K562 (cell line): ENCODE measurements at regions not wholly inside any gene's neighbourhood (a gene's known extent, or its start where the extent isn't known, plus 50 kb on each side); places are given as distances from the start of the nearest gene placed in this dataset.

Experiments
- CBFA2T3 ChIP-seq: fragments of 450-650 bp; IDR thresholded peaks from 2 replicates; pipeline ENCODE4 v1.6.1; 2017
- CCNT2 ChIP-seq: IDR thresholded peaks from 2 replicates; pipeline ENCODE4 v1.6.1; 2011; ENCODE audit warnings: borderline replicate concordance, low read depth, mild to moderate bottlenecking, moderate library complexity, mixed read lengths, low read length; ENCODE audit not compliant: insufficient read length; ENCODE audit errors: extremely low read depth
- GTF2F1 ChIP-seq: IDR thresholded peaks from 2 replicates; pipeline ENCODE4 v1.6.1; 2011; ENCODE audit warnings: low read depth, low read length, improper control_type of control experiment
- GTF3C2 ChIP-seq: IDR thresholded peaks from 3 replicates; pipeline ENCODE4 v1.6.1; 2011; ENCODE audit warnings: borderline replicate concordance, mild to moderate bottlenecking, moderate library complexity; ENCODE audit not compliant: insufficient read length; ENCODE audit errors: extremely low read depth
- HNRNPK ChIP-seq: fragments of 200-400 bp; formaldehyde crosslinking; IDR thresholded peaks from one replicate; pipeline ENCODE4 v1.6.1; 2018; ENCODE audit warnings: mild to moderate bottlenecking, low read depth, low read length; ENCODE audit not compliant: poor library complexity, severe bottlenecking
- KAT7 ChIP-seq: sonication (generic); formaldehyde crosslinking; IDR thresholded peaks from 2 replicates; pipeline ENCODE4 v1.8.0; 2022; ENCODE audit warnings: missing genetic modification reagents, mild to moderate bottlenecking, borderline replicate concordance
- MAFG ChIP-seq: fragments of 450-650 bp; conservative IDR thresholded peaks from 2 replicates; pipeline ENCODE4 v1.6.1; 2016; ENCODE audit warnings: missing genetic modification characterization, missing compliant biosample characterization
- NCOA1 ChIP-seq: fragments of 450-650 bp; IDR thresholded peaks from 2 replicates; pipeline ENCODE4 v1.6.1; 2016; ENCODE audit warnings: low read depth
- NFYB ChIP-seq: IDR thresholded peaks from 2 replicates; pipeline ENCODE4 v1.6.1; 2011; ENCODE audit warnings: mild to moderate bottlenecking, moderate library complexity; ENCODE audit not compliant: insufficient read length; ENCODE audit errors: extremely low read depth
- POLR3A ChIP-seq: IDR thresholded peaks from 2 replicates; pipeline ENCODE4 v1.6.1; 2011; ENCODE audit warnings: borderline replicate concordance, mild to moderate bottlenecking, moderate library complexity; ENCODE audit not compliant: insufficient read length, insufficient read depth; ENCODE audit errors: extremely low read depth
- RBM17 ChIP-seq: fragments of 200-400 bp; formaldehyde crosslinking; IDR thresholded peaks from 2 replicates; pipeline ENCODE4 v1.6.1; 2017; ENCODE audit warnings: low read depth, mild to moderate bottlenecking, low read length, borderline replicate concordance
- RHOXF2B ChIP-seq: fragments of 250-450 bp; sonication (Bioruptor Pico); conservative IDR thresholded peaks from 2 replicates; pipeline ENCODE4 v1.5.1; 2021
- SMARCC2 ChIP-seq: fragments of 450-650 bp; IDR thresholded peaks from 2 replicates; pipeline ENCODE4 v1.6.1; 2017; ENCODE audit warnings: antibody characterized with exemption, moderate library complexity, mild to moderate bottlenecking, low read depth
- ZNF165 ChIP-seq: fragments of 250-450 bp; sonication (Bioruptor Pico); IDR thresholded peaks from 2 replicates; pipeline ENCODE4 v1.4.0; 2020; ENCODE audit warnings: borderline replicate concordance
- ZNF224 ChIP-seq: sonication (generic); formaldehyde crosslinking; IDR thresholded peaks from 2 replicates; pipeline ENCODE4 v1.8.0; 2022; ENCODE audit warnings: mild to moderate bottlenecking, missing genetic modification reagents
- ZNF282 ChIP-seq: sonication (generic); formaldehyde crosslinking; IDR thresholded peaks from 2 replicates; pipeline ENCODE4 v1.8.1; 2023; ENCODE audit warnings: missing genetic modification reagents
- ZNF408 ChIP-seq: fragments of 250-450 bp; sonication (Bioruptor Pico); IDR thresholded peaks from 2 replicates; pipeline ENCODE4 v1.4.0; 2020; ENCODE audit warnings: low read depth, mild to moderate bottlenecking, moderate library complexity
- ZNF436 ChIP-seq: fragments of 250-450, 450-650 bp; sonication (Bioruptor Pico); formaldehyde crosslinking; IDR thresholded peaks from 2 replicates; pipeline ENCODE4 v1.7.0; 2020; ENCODE audit warnings: mild to moderate bottlenecking
- ZNF449 ChIP-seq: fragments of 250-450 bp; sonication (Bioruptor Pico); IDR thresholded peaks from 2 replicates; pipeline ENCODE4 v1.8.0; 2022; ENCODE audit warnings: moderate library complexity, mild to moderate bottlenecking, inconsistent platforms
- ZNF512 ChIP-seq: IDR thresholded peaks from 2 replicates; pipeline ENCODE4 v1.6.1; 2016; ENCODE audit warnings: missing genetic modification characterization, missing compliant biosample characterization
- ZNF589 ChIP-seq: fragments of 200-800 bp; sonication (Bioruptor generic); IDR thresholded peaks from 2 replicates; pipeline ENCODE4 v1.6.1; 2016; ENCODE audit warnings: low read depth, missing genetic modification characterization, missing compliant biosample characterization
- ZNF695 ChIP-seq: fragments of 450-650 bp; formaldehyde crosslinking; IDR thresholded peaks from 2 replicates; pipeline ENCODE4 v1.4.0; 2020; ENCODE audit warnings: mild to moderate bottlenecking, moderate library complexity
- ZNF79 ChIP-seq: fragments of 250-450 bp; sonication (Bioruptor Pico); IDR thresholded peaks from 2 replicates; pipeline ENCODE4 v1.4.0; 2020; ENCODE audit warnings: low read depth, mild to moderate bottlenecking, moderate library complexity

GRCh38 chr21:23890652-23891051 is 1716.6 kb downstream of the MRPL39 start (continued):
- TF ChIP-seq ZNF449 (no peak), SMARCC2 (peak; percentile 51; the same call in 1 of the 2 replicates), NCOA1 (no peak), NFYB (no peak), RBM17 (no peak), MAFG (tag) (0 out of 2 replicates have a peak, but pooled peaks have one; percentile 8), ZNF436 (CRISPR knock-in tag) (no peak), CCNT2 (peak; percentile 30), HNRNPK (no peak), ZNF512 (no peak), RHOXF2B (no peak), ZNF408 (CRISPR knock-in tag) (no peak), POLR3A (no peak), ZNF589 (CRISPR knock-in tag) (no peak), KAT7 (CRISPR knock-in tag) (no peak), GTF2F1 (no peak), CBFA2T3 (peak; percentile 86), ZNF695 (no peak), ZNF165 (CRISPR knock-in tag) (no peak), ZNF224 (no peak), GTF3C2 (no peak), ZNF79 (CRISPR knock-in tag) (no peak), ZNF282 (no peak)
